Muscle of back (tissue), 3 donors: ENCODE measurements at regions not wholly inside any gene's neighbourhood (a gene's known extent, or its start where the extent isn't known, plus 50 kb on each side); places are given as distances from the start of the nearest gene placed in this dataset.
"Not testable (repeated sequence)": the region's sequence is repeated elsewhere in the genome, so short reads cannot be mapped to it uniquely, and the experiment has no call there.

Experiments used
- DNase-seq, 3 donors: peaks; one replicate each; pipeline versions ENCODE4 v3.0.0 to v3.0.0-alpha.2; 2013

GRCh38 chr7:93830141-93830925, 60.2 kb downstream of the TFPI2 start:
- DNase-seq = no peak

DNA sequence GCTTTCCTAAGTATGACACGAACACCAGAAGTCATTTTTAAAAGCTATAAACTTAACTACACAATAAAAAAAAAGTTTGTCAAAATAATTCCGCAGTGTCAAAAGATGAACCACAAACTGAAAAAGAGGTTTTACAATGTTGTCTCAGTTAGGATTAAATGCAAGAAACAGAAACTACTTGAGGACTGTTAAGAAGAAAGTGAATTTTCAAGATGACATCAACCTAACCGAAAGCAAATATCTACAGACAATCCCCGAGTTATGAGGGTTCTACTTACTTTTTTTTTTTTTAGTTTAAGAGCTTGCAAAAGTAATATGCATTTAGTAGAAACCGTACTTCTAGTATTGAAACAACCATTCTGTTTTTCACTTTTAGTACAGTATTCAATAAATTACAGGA, 62.3 kb downstream of the TFPI2 start:
- DNase-seq = no peak

- DNase-seq = no peak
These were observed 66.9 kb downstream of the TFPI2 start for GRCh38 chr7:93823621-93824020.

GRCh38 chr7:93821463-93821862, 69.1 kb downstream of the TFPI2 start:
- no peak for DNase-seq

DNA sequence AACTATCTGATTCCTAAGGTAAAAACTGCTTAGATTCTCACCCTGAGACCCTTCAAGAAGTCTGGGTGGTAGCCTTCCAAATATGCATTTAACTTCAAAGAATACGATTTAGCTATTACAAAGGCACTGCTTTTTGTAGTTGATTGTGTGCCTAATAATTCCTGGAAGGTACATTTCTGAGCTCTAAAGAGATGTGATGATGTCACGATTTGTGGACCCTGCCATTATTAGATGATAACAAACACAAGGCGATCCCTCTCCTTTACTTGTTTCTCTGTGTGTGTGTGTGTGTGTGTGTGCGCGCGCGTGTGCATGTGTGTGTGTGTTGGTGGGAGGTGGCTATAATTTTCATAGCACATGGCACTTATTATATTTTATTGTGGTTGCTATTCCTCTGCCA, 70.9 kb downstream of the TFPI2 start:
- no peak for DNase-seq

- no peak for DNase-seq
These were observed 73.0 kb downstream of the TFPI2 start for GRCh38 chr7:93817526-93817925.

DNA sequence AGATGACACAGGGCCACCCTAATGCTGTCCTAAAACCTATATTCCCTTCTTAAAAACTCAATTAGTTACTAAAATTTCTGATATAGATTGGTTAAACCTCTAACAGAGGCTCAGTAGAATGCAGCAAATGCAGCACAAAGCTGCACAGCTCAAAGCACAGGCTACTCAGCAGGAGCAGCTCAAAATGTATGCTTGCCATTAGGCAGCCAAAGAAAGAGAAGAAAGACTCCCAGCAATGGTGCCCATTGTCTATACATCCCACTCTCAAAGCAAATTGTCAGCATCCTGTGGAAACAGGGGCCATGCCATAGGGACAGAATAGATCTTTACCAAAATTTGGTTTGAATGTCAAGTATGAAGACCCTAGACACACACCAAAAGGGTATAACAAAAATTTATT, 73.5 kb downstream of the TFPI2 start:
- DNase-seq = no peak

GRCh38 chr7:93813514-93813913, 77.0 kb downstream of the TFPI2 start:
- no peak for DNase-seq

DNA sequence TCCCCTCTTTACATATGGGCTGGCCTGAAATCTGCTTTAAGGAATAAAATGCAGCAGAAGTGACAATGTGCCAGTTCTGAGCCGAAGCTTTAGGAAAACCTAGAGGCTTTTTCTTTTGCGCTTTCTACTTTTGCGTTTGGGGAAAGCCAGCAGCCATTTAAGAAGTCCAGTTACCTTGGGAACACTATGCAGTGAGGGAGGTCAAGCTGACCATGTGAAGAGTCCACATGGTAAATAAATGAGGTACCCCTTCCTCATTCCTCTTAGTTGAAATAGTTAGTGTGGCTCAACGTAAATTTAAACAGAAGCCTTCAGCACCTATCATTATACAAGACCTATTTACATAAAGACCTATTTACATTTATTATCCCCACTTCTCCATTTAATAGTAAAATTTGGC, 78.5 kb downstream of the TFPI2 start:
- no peak for DNase-seq

DNA sequence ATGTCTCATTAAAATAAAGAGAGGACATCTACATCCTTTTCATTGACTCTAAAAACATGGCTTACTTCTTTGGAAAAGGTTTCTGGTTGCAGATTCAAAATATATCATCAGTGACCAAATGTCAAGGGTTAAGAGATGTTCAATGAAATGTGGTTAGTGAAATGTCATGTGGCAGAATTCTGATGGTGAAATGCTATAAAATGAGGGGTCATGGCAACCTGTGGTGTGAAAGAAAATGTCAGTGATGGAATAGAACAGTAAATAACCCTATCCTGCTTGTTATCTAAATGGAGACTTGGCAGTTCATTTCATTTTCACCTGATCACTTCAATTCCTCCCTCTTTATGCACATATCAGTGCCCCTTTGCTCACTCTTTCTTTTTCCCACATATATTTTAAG, 79.4 kb downstream of the TFPI2 start:
- DNase-seq = no peak

DNA sequence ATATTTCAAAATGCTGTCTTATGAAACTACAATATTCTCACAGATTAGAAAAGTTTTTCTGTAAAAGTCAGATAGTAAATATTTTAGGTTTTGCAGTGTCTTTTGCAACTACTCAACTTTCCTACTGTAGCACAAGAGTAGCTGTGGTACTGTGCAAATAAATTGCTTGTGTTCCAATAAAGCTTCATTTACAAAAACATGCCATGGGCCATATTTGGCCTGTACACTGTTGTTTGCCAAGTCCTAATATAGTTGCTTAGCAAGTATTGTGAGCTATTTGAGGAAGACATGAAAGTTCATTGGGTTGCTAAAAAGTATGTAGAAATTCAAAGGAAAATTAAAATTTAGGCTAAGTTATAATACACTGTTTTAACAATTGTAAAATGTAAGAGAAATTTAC, 80.0 kb downstream of the TFPI2 start:
- no peak for DNase-seq

DNA sequence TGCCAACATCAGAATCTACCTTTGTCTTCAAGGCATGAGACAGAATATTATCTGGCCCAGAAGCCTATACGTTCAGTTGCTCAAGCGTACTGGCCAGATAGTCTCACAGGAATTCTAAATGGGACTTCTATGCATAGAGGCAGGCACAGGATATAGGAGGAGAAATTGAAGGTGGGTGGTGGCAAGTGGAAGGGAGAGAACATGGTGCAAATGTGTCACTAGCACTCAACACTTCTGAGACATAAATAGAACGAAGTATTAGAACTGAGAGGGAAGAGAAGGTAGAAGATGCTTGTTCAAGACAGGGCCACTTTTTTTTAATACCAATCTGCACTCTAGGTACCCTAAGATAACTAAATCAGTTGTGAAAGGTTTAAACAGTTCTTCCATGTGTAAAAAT, 85.8 kb downstream of the TFPI2 start:
- no peak for DNase-seq

- peak; percentile 3 to 15 (median 7) for DNase-seq
These were observed 90.7 kb downstream of the TFPI2 start for GRCh38 chr7:93799750-93800357.

GRCh38 chr7:93793084-93793697, 97.4 kb downstream of the TFPI2 start:
- DNase-seq = not testable (repeated sequence)

GRCh38 chr7:93779115-93779514, 111.4 kb downstream of the TFPI2 start:
- no peak for DNase-seq

DNA sequence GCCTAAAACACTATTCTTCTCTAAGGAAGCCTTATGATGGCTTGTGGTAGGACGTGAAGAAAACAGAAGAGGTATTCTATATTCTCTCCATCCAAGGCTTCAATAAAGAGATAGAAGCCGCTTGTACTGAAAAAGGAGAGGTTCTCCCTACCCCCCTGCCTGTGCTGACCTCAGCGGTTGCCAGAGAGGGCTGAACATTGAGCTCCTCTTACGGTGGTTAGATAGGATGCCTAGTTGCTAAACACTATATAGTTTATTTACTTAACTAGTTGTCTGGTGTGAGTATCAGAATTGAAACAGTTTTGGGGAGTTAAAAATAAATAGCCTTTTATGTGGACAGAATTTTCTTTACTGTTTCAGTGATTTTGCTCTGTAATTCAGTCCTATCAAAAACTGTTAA, 112.2 kb downstream of the TFPI2 start:
- DNase-seq = no peak

DNA sequence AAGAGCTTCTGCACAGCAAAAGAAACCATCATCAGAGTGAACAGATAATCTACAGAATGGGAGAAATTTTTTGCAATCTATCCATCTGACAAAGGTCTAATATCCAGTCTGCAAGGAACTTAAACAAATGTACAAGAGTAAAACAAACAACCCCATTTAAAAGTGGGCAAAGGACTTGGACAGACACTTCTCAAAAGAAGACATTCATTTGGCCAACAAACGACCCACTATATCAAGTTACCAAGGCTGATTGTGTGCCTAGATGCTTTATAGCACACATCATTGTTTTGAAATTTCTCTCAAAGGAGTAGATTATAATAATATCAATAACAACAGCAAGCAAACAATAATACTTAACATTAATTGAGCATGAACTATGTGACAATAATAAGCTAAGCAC, 117.1 kb downstream of the TFPI2 start:
- no peak for DNase-seq

GRCh38 chr7:93765475-93765874, 125.1 kb downstream of the TFPI2 start:
- DNase-seq = no peak

GRCh38 chr7:93758631-93759030, 131.9 kb downstream of the TFPI2 start:
- no peak for DNase-seq

GRCh38 chr7:93757426-93757825, 133.1 kb downstream of the TFPI2 start:
- DNase-seq = no peak

- DNase-seq = no peak
These were observed 133.7 kb downstream of the TFPI2 start for GRCh38 chr7:93756890-93757289.

GRCh38 chr7:93751421-93751820, 139.1 kb downstream of the TFPI2 start:
- no peak for DNase-seq

DNA sequence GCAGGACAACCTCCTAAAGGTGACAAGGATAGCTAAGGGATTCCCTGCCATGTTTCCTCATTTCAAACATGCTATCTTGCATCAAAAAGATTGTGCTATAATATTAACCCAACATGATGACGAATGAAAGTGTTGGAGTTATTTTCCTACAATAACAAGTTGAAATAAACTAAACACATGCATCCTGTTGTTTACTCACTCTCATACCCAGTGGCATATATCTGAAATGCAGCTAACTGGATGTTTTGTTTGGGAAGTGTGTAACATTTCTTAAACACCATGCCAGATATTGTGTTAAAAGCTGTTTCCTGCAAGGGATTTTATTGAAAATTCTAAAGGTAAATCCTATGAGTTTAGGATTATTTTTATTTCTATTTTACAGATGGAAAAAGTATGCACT, 139.6 kb downstream of the TFPI2 start:
- no peak for DNase-seq
